H1 (cell line): ENCODE measurements at regions not wholly inside any gene's neighbourhood (a gene's known extent, or its start where the extent isn't known, plus 50 kb on each side); places are given as distances from the start of the nearest gene placed in this dataset.

ENCODE experiments used
- CTCF ChIA-PET: fragments of 300-600 bp; sonication (Branson Sonifier 250); formaldehyde crosslinking; loops from one replicate; lab custom pipeline; 2021; ENCODE audit not compliant: partially characterized antibody; lab: Charles Lee
- POLR2A ChIA-PET: fragments of 300-600 bp; sonication (Branson Sonifier 250); formaldehyde crosslinking; loops from one replicate; lab custom pipeline; 2021; ENCODE audit warnings: inconsistent platforms; ENCODE audit not compliant: partially characterized antibody; lab: Charles Lee
- DNase-seq, 2 experiments: peaks; one replicate each; pipeline versions ENCODE4 v3.0.0 to v3.0.0-alpha.2; 2010 to 2022; ENCODE audit warnings: low spot score in 2 of 2, low read depth in 1 of 2, mixed read lengths in 1 of 2
- FAIRE-seq: peaks from 2 replicates; lab custom pipeline; 2011; peaks lifted over from hg19 to GRCh38; lab: Jason Lieb, UNC
- H2AFZ ChIP-seq: 2 replicates; pipeline ENCODE4 v1.8.1; 2012; ENCODE audit warnings: low read length, inconsistent platforms
- H2AK5ac ChIP-seq: 2 replicates; pipeline ENCODE4 v1.6.1; 2013; ENCODE audit warnings: low read depth, low read length
- H2BK120ac ChIP-seq: replicated peaks from 2 replicates; pipeline ENCODE3; 2013; ENCODE audit warnings: low read depth, low read length, inconsistent platforms
- H2BK12ac ChIP-seq: 2 replicates; pipeline ENCODE4 v1.6.1; 2013; ENCODE audit warnings: low read depth, low read length
- H2BK15ac ChIP-seq: 2 replicates; pipeline ENCODE4 v1.6.1; 2013; ENCODE audit warnings: low read length
- H2BK20ac ChIP-seq: 2 replicates; pipeline ENCODE4 v1.6.1; 2013; ENCODE audit warnings: low read length
- H2BK5ac ChIP-seq: 2 replicates; pipeline ENCODE4 v1.6.1; 2013; ENCODE audit warnings: low read depth, low read length
- H3K14ac ChIP-seq: 2 replicates; pipeline ENCODE4 v1.6.1; 2013; ENCODE audit warnings: inconsistent platforms; ENCODE audit not compliant: insufficient read length
- H3K18ac ChIP-seq: 2 replicates; pipeline ENCODE4 v1.6.1; 2013; ENCODE audit warnings: low read length; ENCODE audit errors: extremely low read depth
- H3K23ac ChIP-seq: 2 replicates; pipeline ENCODE4 v1.6.1; 2013; ENCODE audit warnings: inconsistent platforms; ENCODE audit not compliant: insufficient read length
- H3K23me2 ChIP-seq: 2 replicates; pipeline ENCODE4 v1.6.1; 2013; ENCODE audit warnings: low read depth, low read length
- H3K27ac ChIP-seq: 2 replicates; pipeline ENCODE4 v1.6.1; 2011; ENCODE audit warnings: low read depth, low read length, inconsistent platforms
- H3K27me3 ChIP-seq, 4 experiments: replicated peaks in 1 of 4; 1 replicate in 1 of 4; 2 replicates in 3 of 4; pipeline versions ENCODE4 v1.6.1 to v1.8.1; 2011 to 2013; ENCODE audit warnings: low read length in 3 of 4, mild to moderate bottlenecking in 3 of 4, inconsistent platforms in 2 of 4, mixed read lengths in 2 of 4, moderate library complexity in 1 of 4; ENCODE audit not compliant: control insufficient read depth in 3 of 4, insufficient read depth in 3 of 4; ENCODE audit errors: extremely low read depth in 1 of 4
- H3K36me3 ChIP-seq, 4 experiments: 2 replicates each; pipeline versions ENCODE4 v1.6.1 to v1.8.1; 2011 to 2013; ENCODE audit warnings: mild to moderate bottlenecking in 4 of 4, low read length in 3 of 4, moderate library complexity in 2 of 4, control low read depth in 1 of 4, inconsistent platforms in 1 of 4; ENCODE audit not compliant: insufficient read depth in 4 of 4, control insufficient read depth in 2 of 4
- H3K4ac ChIP-seq: replicated peaks from 2 replicates; pipeline ENCODE3; 2013; ENCODE audit warnings: low read length, low read depth, mixed read lengths, inconsistent platforms; ENCODE audit not compliant: insufficient read length
- H3K4me1 ChIP-seq, 4 experiments: replicated peaks in 1 of 4; 1 replicate in 1 of 4; 2 replicates in 3 of 4; pipeline versions ENCODE4 v1.6.1 to v1.8.1; 2011 to 2013; ENCODE audit warnings: low read length in 3 of 4, inconsistent platforms in 2 of 4, mixed read lengths in 1 of 4; ENCODE audit not compliant: insufficient read depth in 4 of 4, control insufficient read depth in 3 of 4
- H3K4me2 ChIP-seq, 2 experiments: 2 replicates each; pipeline versions ENCODE4 v1.6.1 to v1.8.1; 2011 to 2013; ENCODE audit warnings: low read depth in 2 of 2, low read length in 2 of 2, control low read depth in 1 of 2, inconsistent platforms in 1 of 2, mild to moderate bottlenecking in 1 of 2; ENCODE audit not compliant: insufficient read depth in 1 of 2
- H3K4me3 ChIP-seq, 4 experiments: fragments of 200-600, 300-600 bp in 1 of 4; sonication (generic), shearing (Covaris generic), sonication (Bioruptor Twin) in 1 of 4; 2 replicates each; pipeline versions ENCODE4 v1.5.1 to v1.8.1; 2011 to 2016; ENCODE audit warnings: low read length in 4 of 4, low read depth in 3 of 4, control low read depth in 2 of 4, inconsistent platforms in 2 of 4, mild to moderate bottlenecking in 2 of 4, mixed read lengths in 1 of 4, moderate library complexity in 1 of 4; ENCODE audit not compliant: insufficient read depth in 2 of 4; ENCODE audit errors: extremely low read depth in 1 of 4
- H3K56ac ChIP-seq: replicated peaks from 2 replicates; pipeline ENCODE3; 2013; ENCODE audit warnings: low read depth, mild to moderate bottlenecking, mixed read lengths, low read length, inconsistent platforms; ENCODE audit not compliant: insufficient read length
- H3K79me1 ChIP-seq: 2 replicates; pipeline ENCODE4 v1.6.1; 2013; ENCODE audit warnings: low read depth, low read length, control low read depth
- H3K79me2 ChIP-seq, 2 experiments: 2 replicates each; pipeline versions ENCODE4 v1.6.1 to v1.8.1; 2012 to 2013; ENCODE audit warnings: low read length in 2 of 2, mild to moderate bottlenecking in 2 of 2, inconsistent platforms in 1 of 2; ENCODE audit not compliant: insufficient read depth in 2 of 2, control insufficient read depth in 1 of 2
- H3K9ac ChIP-seq, 4 experiments: replicated peaks in 1 of 4; 1 replicate in 1 of 4; 2 replicates in 3 of 4; pipeline versions ENCODE4 v1.6.1 to v1.8.1; 2011 to 2013; ENCODE audit warnings: low read depth in 3 of 4, low read length in 3 of 4, control low read depth in 2 of 4, mild to moderate bottlenecking in 2 of 4, moderate library complexity in 2 of 4, inconsistent platforms in 1 of 4; ENCODE audit errors: extremely low read depth in 1 of 4
- H3K9me3 ChIP-seq, 2 experiments: 2 replicates each; pipeline versions ENCODE4 v1.6.1 to v1.8.1; 2012 to 2013; ENCODE audit warnings: mild to moderate bottlenecking in 2 of 2, moderate library complexity in 2 of 2, control low read depth in 1 of 2, inconsistent platforms in 1 of 2, low read depth in 1 of 2, low read length in 1 of 2, mixed read lengths in 1 of 2; ENCODE audit not compliant: insufficient read depth in 2 of 2
- H4K20me1 ChIP-seq, 2 experiments: replicated peaks in 1 of 2; 2 replicates each; pipeline versions ENCODE3 to v1.8.1; 2011 to 2013; ENCODE audit warnings: inconsistent platforms in 2 of 2, low read length in 2 of 2, mild to moderate bottlenecking in 1 of 2; ENCODE audit not compliant: insufficient read depth in 2 of 2, control insufficient read depth in 1 of 2
- H4K5ac ChIP-seq: 2 replicates; pipeline ENCODE4 v1.6.1; 2013; ENCODE audit warnings: low read length, low read depth, mixed read lengths, inconsistent platforms; ENCODE audit not compliant: insufficient read length
- H4K8ac ChIP-seq: 2 replicates; pipeline ENCODE4 v1.8.0; 2013; ENCODE audit warnings: mild to moderate bottlenecking, moderate library complexity, low read length, inconsistent platforms; ENCODE audit not compliant: insufficient read depth; ENCODE audit errors: extremely low read depth
- H4K91ac ChIP-seq: replicated peaks from 2 replicates; pipeline ENCODE3; 2013; ENCODE audit warnings: low read length, mixed read lengths, inconsistent platforms; ENCODE audit not compliant: insufficient read length
- ATF3 ChIP-seq: IDR thresholded peaks from 2 replicates; pipeline ENCODE4 v1.6.1; 2011; ENCODE audit warnings: low read depth, mild to moderate bottlenecking, low read length; ENCODE audit not compliant: insufficient read depth
- CHD1 ChIP-seq: IDR thresholded peaks from 2 replicates; pipeline ENCODE4 v1.6.1; 2012; ENCODE audit warnings: low read depth, low read length, improper control_type of control experiment
- CHD2 ChIP-seq: IDR thresholded peaks from 2 replicates; pipeline ENCODE4 v1.6.1; 2012; ENCODE audit warnings: low read length, improper control_type of control experiment
- CREB1 ChIP-seq: IDR thresholded peaks from 2 replicates; pipeline ENCODE4 v1.6.1; 2012; ENCODE audit warnings: inconsistent platforms
- CTCF ChIP-seq, 3 experiments: IDR thresholded peaks; 1 replicate in 2 of 3; 2 replicates in 1 of 3; pipeline versions ENCODE4 v1.5.1 to v1.6.1; 2011; ENCODE audit warnings: low read length in 3 of 3, mild to moderate bottlenecking in 3 of 3, inconsistent platforms in 2 of 3, low read depth in 1 of 3, moderate library complexity in 1 of 3; ENCODE audit not compliant: insufficient read depth in 1 of 3; ENCODE audit errors: control extremely low read depth in 1 of 3
- E2F6 ChIP-seq: IDR thresholded peaks from 2 replicates; pipeline ENCODE4 v1.6.1; 2012; ENCODE audit warnings: inconsistent platforms
- KDM4A ChIP-seq: IDR thresholded peaks from one replicate; pipeline ENCODE4 v1.7.1; 2012; ENCODE audit warnings: low read depth, mild to moderate bottlenecking, moderate library complexity, low read length, inconsistent platforms; ENCODE audit not compliant: severe bottlenecking
- MAX ChIP-seq: IDR thresholded peaks from 2 replicates; pipeline ENCODE4 v1.6.1; 2012; ENCODE audit warnings: inconsistent platforms
- SRF ChIP-seq: IDR thresholded peaks from 2 replicates; pipeline ENCODE4 v1.6.1; 2011; ENCODE audit warnings: mild to moderate bottlenecking, low read depth, low read length, moderate library complexity
- WGBS, 2 experiments: shearing (Covaris generic) in 1 of 2; methylation state at CpG; one replicate each; pipeline versions ENCODE4 v1.1.6 to v1.1.7; 2013 to 2015; ENCODE audit warnings: low lambda C conversion rate in 2 of 2, mixed read lengths in 2 of 2, inconsistent platforms in 1 of 2, low coverage in 1 of 2, missing lambda C conversion rate in 1 of 2; ENCODE audit not compliant: insufficient replicate concordance in 2 of 2, insufficient coverage in 1 of 2, insufficient read length in 1 of 2; ENCODE audit errors: extremely low coverage in 1 of 2, missing lambda C conversion rate in 1 of 2; 5-methylcytosine and 5-hydroxymethylcytosine counted together

GRCh38 chr1:103353391-103353790 is 172.1 kb upstream of the RNPC3 start:
- no peak overlapping the region for H3K14ac ChIP-seq
- H2AFZ ChIP-seq: no peak overlapping the region
- no peak overlapping the region for H4K8ac ChIP-seq
- H3K4me3 ChIP-seq: no peak overlapping the region
- H3K4me2 ChIP-seq: no peak overlapping the region
- no peaks in the 10 kb centered on the region for H3K9me3 ChIP-seq
- no peaks in the 10 kb centered on the region for H3K79me1 ChIP-seq
- POLR2A ChIA-PET: no interaction called here
- H2BK5ac ChIP-seq: no peak overlapping the region
- CTCF ChIA-PET: no interaction called here
- no peak overlapping the region for H3K18ac ChIP-seq
- no peak overlapping the region for H2BK20ac ChIP-seq
- H4K20me1 ChIP-seq: no peaks in the 10 kb centered on the region
- no peak for FAIRE-seq
- H4K5ac ChIP-seq: no peak overlapping the region
- H3K27ac ChIP-seq: no peak overlapping the region
- H3K27me3 ChIP-seq: no peaks in the 10 kb centered on the region
- no peak overlapping the region for H2BK120ac ChIP-seq
- no peaks in the 10 kb centered on the region for H3K36me3 ChIP-seq
- no peak overlapping the region for H3K23ac ChIP-seq
- H3K4me1 ChIP-seq: no peaks in the 10 kb centered on the region
- H3K9ac ChIP-seq: no peak overlapping the region
- no peaks in the 10 kb centered on the region for H3K79me2 ChIP-seq
- 100% methylated on average over 1 of the region's 1 CpG; no CpG with 5 or more reads in 1 of the 2 experiments for WGBS, 2 experiments
- H3K56ac ChIP-seq: no peak overlapping the region
- no peak overlapping the region for H2BK12ac ChIP-seq
- H3K23me2 ChIP-seq: no peaks in the 10 kb centered on the region
- no peak overlapping the region for H2AK5ac ChIP-seq
- H3K4ac ChIP-seq: no peak overlapping the region
- H2BK15ac ChIP-seq: no peak overlapping the region
- no peak for TF ChIP-seq CHD1
- TF ChIP-seq MAX: no peak
- TF ChIP-seq ATF3: no peak
- TF ChIP-seq CREB1: no peak
- TF ChIP-seq KDM4A: no peak
- TF ChIP-seq E2F6: no peak
- no peak for TF ChIP-seq CHD2
- TF ChIP-seq CTCF (IDR thresholded peaks at IDR 0.05; ENCODE audit: control extremely low read depth in 1 of 3, insufficient read depth in 1 of 3, low read depth in 1 of 3, low read length in 3 of 3): no peak
- TF ChIP-seq SRF: no peak
- no peak overlapping the region for H4K91ac ChIP-seq
- DNase-seq: no peak
